ENCODE measurements at regions not wholly inside any gene's neighbourhood (a gene's known extent, or its start where the extent isn't known, plus 50 kb on each side); places are given as distances from the start of the nearest gene placed in this dataset.
"Not testable (repeated sequence)": the region's sequence is repeated elsewhere in the genome, so short reads cannot be mapped to it uniquely, and the experiment has no call there.

GRCh38 chr12:115296613-115297198 lies 612.7 kb upstream of the TBX3 start:
- DNase-seq = no peak

- no peak for DNase-seq
Measured at GRCh38 chr12:115295886-115296285, 611.9 kb upstream of the TBX3 start.

- no peak for DNase-seq
Measured at GRCh38 chr12:115294453-115295133, 610.6 kb upstream of the TBX3 start.

GRCh38 chr12:115285429-115285828 lies 601.5 kb upstream of the TBX3 start:
- DNase-seq = not testable (repeated sequence)

GRCh38 chr12:115273456-115273855 lies 589.5 kb upstream of the TBX3 start:
- DNase-seq = no peak

GRCh38 chr12:115268451-115268850 lies 584.5 kb upstream of the TBX3 start:
- DNase-seq = no peak

- DNase-seq = no peak
Measured at GRCh38 chr12:115267891-115268290, 583.9 kb upstream of the TBX3 start.

GRCh38 chr12:115267464-115267863 lies 583.5 kb upstream of the TBX3 start:
- DNase-seq = no peak

GRCh38 chr12:115264605-115265004 lies 580.6 kb upstream of the TBX3 start:
- DNase-seq = no peak

- DNase-seq = no peak
Measured at GRCh38 chr12:115261691-115262398, 577.9 kb upstream of the TBX3 start.

GRCh38 chr12:115260762-115261675 lies 577.0 kb upstream of the TBX3 start:
- DNase-seq = no peak

GRCh38 chr12:115259968-115260747 lies 576.2 kb upstream of the TBX3 start:
- no peak for DNase-seq

GRCh38 chr12:115257791-115258190 lies 573.8 kb upstream of the TBX3 start:
- DNase-seq = no peak

GRCh38 chr12:115255962-115256361 lies 572.0 kb upstream of the TBX3 start:
- no peak for DNase-seq

- no peak for DNase-seq
Measured at GRCh38 chr12:115255257-115255656, 571.3 kb upstream of the TBX3 start.

GRCh38 chr12:115253049-115253448 lies 569.1 kb upstream of the TBX3 start:
- DNase-seq = no peak

- no peak for DNase-seq
Measured at GRCh38 chr12:115251727-115252126, 567.8 kb upstream of the TBX3 start.

GRCh38 chr12:115249671-115250278 lies 565.8 kb upstream of the TBX3 start:
- DNase-seq = no peak

GRCh38 chr12:115245020-115245419 lies 561.0 kb upstream of the TBX3 start:
- DNase-seq = no peak

GRCh38 chr12:115243933-115244628 lies 560.1 kb upstream of the TBX3 start:
- DNase-seq = no peak

- DNase-seq = no peak
Measured at GRCh38 chr12:115240251-115240650, 556.3 kb upstream of the TBX3 start.
